Heart left ventricle (tissue), 16 donors: ENCODE measurements at regions not wholly inside any gene's neighbourhood (a gene's known extent, or its start where the extent isn't known, plus 50 kb on each side); places are given as distances from the start of the nearest gene placed in this dataset.

ENCODE experiments used
- ATAC-seq, 4 donors: fragments of 200-7000 bp; cut with Tn5 transposase; one replicate each; pipeline ENCODE4 v1.9.1; 2020 to 2022; ENCODE audit warnings: moderate library complexity in 4 of 4, mild to moderate bottlenecking in 3 of 4, moderate number of reproducible peaks in 1 of 4
- DNase-seq, 5 donors: peaks; one replicate each; pipeline ENCODE4 v3.0.0-alpha.2; 2020
- H3K27ac ChIP-seq, 12 donors: fragments of 200-600 bp; sonication (generic) in 4 of 12; one replicate each; pipeline versions ENCODE4 v1.5.0 to v1.8.0; 2016 to 2022; ENCODE audit warnings: mild to moderate bottlenecking in 2 of 12
- H3K27me3 ChIP-seq, 9 donors: fragments of 200-600 bp; sonication (generic) in 2 of 9; one replicate each; pipeline versions ENCODE4 v1.5.1 to v1.8.0; 2016 to 2022; ENCODE audit warnings: mild to moderate bottlenecking in 3 of 9
- H3K36me3 ChIP-seq, 9 donors: fragments of 200-600 bp; sonication (generic) in 2 of 9; one replicate each; pipeline versions ENCODE4 v1.5.0 to v1.8.0; 2018 to 2022; ENCODE audit warnings: mild to moderate bottlenecking in 2 of 9
- H3K4me1 ChIP-seq, 12 donors: fragments of 200-600 bp; sonication (generic) in 4 of 12; one replicate each; pipeline versions ENCODE4 v1.5.0 to v1.8.0; 2016 to 2022; ENCODE audit warnings: mild to moderate bottlenecking in 3 of 12
- H3K4me3 ChIP-seq, 12 donors: fragments of 200-600 bp; sonication (generic) in 4 of 12; one replicate each; pipeline versions ENCODE4 v1.5.0 to v1.8.0; 2017 to 2022; ENCODE audit warnings: mild to moderate bottlenecking in 9 of 12, moderate library complexity in 4 of 12
- H3K9me3 ChIP-seq, 12 donors: fragments of 200-600 bp; sonication (generic) in 4 of 12; one replicate each; pipeline versions ENCODE4 v1.5.0 to v1.8.0; 2016 to 2022; ENCODE audit warnings: mild to moderate bottlenecking in 1 of 12
- CTCF ChIP-seq, 12 donors: fragments of 200-600 bp; sonication (generic) in 4 of 12; IDR thresholded peaks; one replicate each; pipeline versions ENCODE4 v1.5.0 to v1.8.0; 2018 to 2022; ENCODE audit warnings: antibody characterized with exemption in 12 of 12, mild to moderate bottlenecking in 5 of 12
- POLR2A ChIP-seq, 2 donors: fragments of 450-650 bp; IDR thresholded peaks; one replicate each; pipeline ENCODE4 v1.6.1; 2017; ENCODE audit warnings: antibody characterized with exemption in 2 of 2, mild to moderate bottlenecking in 2 of 2, moderate library complexity in 2 of 2
- WGBS, 4 donors: extraction: QIAGEN DNeasy Blood & Tissue Kit in 2 of 4; methylation state at CpG; one replicate each; pipeline versions ENCODE4 v1.1.5 to v1.1.7; 2013 to 2018; 5-methylcytosine and 5-hydroxymethylcytosine counted together
- intact Hi-C, 10 donors: fragments of 100-400 bp; cut with DNase I; formaldehyde crosslinking; loops; one replicate each; pipeline versions ENCODE4 v1.11.1 to v1.14.2; 2022
- donor health status: ischemic (EF 13 %, LVEDD 7.1; RV severe dilation, severe dysfunction).
- donor health status: healthy with polysubstance abuse.
- donor health status: DM: no; HTN: yes; CAD: no.
- donor health status: DM: no; HTN: no; CAD: no.
- donor health status: ischemic (EF 25% LVEDD 6.9; RV normal size, moderate dysfunction).
- donor health status: ischemic (EF 25% LVEDD 5.7; RV mildly dilated, moderate dysfunction).
- donor health status: healthy.
- donor health status: DM: yes; HTN: yes; CAD: no.
- donor health status: ischemic (EF 35%, LVEDD 5.7; RV mildly dilated, moderate dysfunction).
- donor health status: nonischemic (EF 11% LVEDD 7.7; RV severe dilation, severe dysfunction).
- donor health status: DM: yes; HTN: yes; CAD: no.
- donor health status: PGD.
- donor health status: ischemic (EF 29% LVEDD 5.4; RV normal size, mild dysfunction).
- donor health status: nonischemic (EF 23%, LVEDD 6.1; RV moderate dilation, normal function).

GRCh38 chr5:68540798-68541590 lies 325.4 kb downstream of the PIK3R1 start:
- DNase-seq (no peak), ATAC-seq (no peak)
- no peaks in the 10 kb centered on the region for H3K9me3 ChIP-seq
- H3K27ac ChIP-seq, result no peak overlapping the region
- no peak overlapping the region for H3K4me3 ChIP-seq
- H3K36me3 ChIP-seq, result no peaks in the 10 kb centered on the region
- H3K4me1 ChIP-seq, result peaks cover 0 to 13% (median 0%) of the 10 kb centered on the region in 12 donors
- WGBS, 4 donors, result 86 to 91% (median 89%) methylated on average over 9 of the region's 9 CpGs
- no peak for TF ChIP-seq CTCF (IDR thresholded peaks at IDR 0.05)
- no peak for TF ChIP-seq POLR2A (IDR thresholded peaks at IDR 0.05)
- intact Hi-C loops, result loop anchor here in 1 of 10 donors (10.0 kb wide), 1 partner anchor 424 kb away; no protein-coding TSS in a partner anchor
- no peaks in the 10 kb centered on the region for H3K27me3 ChIP-seq

DNA sequence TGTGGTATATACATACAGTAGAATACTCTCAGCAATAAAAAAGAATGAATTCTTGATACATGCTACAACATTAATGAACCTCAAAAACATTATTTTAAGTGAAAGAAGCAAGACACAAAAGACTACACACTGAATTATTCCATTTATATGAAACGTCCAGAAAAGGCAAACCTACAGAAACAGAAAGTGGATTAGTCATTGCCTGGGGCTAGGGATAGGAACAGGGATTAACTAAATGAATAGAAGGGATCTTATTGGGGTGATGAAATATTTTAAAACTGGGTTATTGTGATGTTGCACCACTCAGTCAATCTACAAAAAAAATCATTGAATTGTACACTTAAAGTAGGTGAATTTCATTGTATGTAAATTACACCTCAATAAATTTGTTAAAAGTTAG lies 326.7 kb downstream of the PIK3R1 start:
- H3K36me3 ChIP-seq, result no peaks in the 10 kb centered on the region
- no peak overlapping the region for H3K27ac ChIP-seq
- intact Hi-C loops, result loop anchor here in 1 of 10 donors (10.0 kb wide), 1 partner anchor 423 kb away; no protein-coding TSS in a partner anchor
- ATAC-seq (no peak), DNase-seq (no peak)
- WGBS, 4 donors, result 48 to 73% (median 59%) methylated on average over 1 of the region's 1 CpG
- peaks cover 0 to 13% (median 0%) of the 10 kb centered on the region in 12 donors for H3K4me1 ChIP-seq
- H3K9me3 ChIP-seq, result no peaks in the 10 kb centered on the region
- H3K4me3 ChIP-seq, result no peak overlapping the region
- no peaks in the 10 kb centered on the region for H3K27me3 ChIP-seq
- TF ChIP-seq CTCF (IDR thresholded peaks at IDR 0.05) (no peak), POLR2A (IDR thresholded peaks at IDR 0.05) (no peak)

GRCh38 chr5:68543212-68543611 lies 327.7 kb downstream of the PIK3R1 start:
- 12 to 24% (median 19%) methylated on average over 2 of the region's 2 CpGs for WGBS, 4 donors
- TF ChIP-seq CTCF (IDR thresholded peaks at IDR 0.05) (no peak), POLR2A (IDR thresholded peaks at IDR 0.05) (no peak)
- Histone ChIP-seq H3K27me3 (no peaks in the 10 kb centered on the region), H3K4me3 (no peak overlapping the region), H3K36me3 (no peaks in the 10 kb centered on the region), H3K9me3 (no peaks in the 10 kb centered on the region), H3K4me1 (peaks cover 0 to 13% (median 0%) of the 10 kb centered on the region in 12 donors), H3K27ac (peak overlapping the region in 2 of 12 donors; percentile 23 to 49)
- DNase-seq (no peak), ATAC-seq (peak; percentile 82 to 98 (median 94))
- intact Hi-C loops, result loop anchor here in 1 of 10 donors (10.0 kb wide), 1 partner anchor 422 kb away; no protein-coding TSS in a partner anchor

DNA sequence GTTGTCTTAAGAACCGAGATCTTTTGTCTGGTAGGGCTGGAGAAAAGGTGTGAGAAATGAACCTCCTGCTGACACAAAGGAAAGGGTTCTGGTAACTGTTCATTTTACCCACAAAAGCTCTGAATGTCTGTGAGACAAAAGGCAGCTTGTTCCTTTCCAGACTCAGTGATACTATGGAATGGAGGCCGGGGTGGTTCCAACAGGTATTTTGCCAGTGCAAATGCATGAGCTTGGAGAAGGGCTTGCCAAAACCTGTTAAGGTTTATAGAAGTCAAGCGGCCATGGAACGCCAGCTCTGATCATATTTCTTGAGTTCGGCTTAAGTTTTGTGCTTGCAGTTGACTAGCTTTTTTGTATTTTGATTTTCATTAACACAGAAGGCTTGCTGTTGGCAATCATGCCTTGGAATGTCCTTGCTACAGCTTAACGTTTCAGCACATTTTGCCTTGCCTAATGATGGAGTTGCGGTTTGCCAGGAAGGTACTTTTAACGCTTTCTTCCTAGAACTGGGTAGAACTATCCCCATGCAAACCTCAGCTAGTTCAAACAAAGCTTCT lies 328.6 kb downstream of the PIK3R1 start:
- 90 to 94% (median 91%) methylated on average over 8 of the region's 8 CpGs for WGBS, 4 donors
- Histone ChIP-seq H3K9me3 (no peaks in the 10 kb centered on the region), H3K4me3 (no peak overlapping the region), H3K36me3 (no peaks in the 10 kb centered on the region), H3K27me3 (no peaks in the 10 kb centered on the region), H3K4me1 (peaks cover 0 to 13% (median 0%) of the 10 kb centered on the region in 12 donors), H3K27ac (no peak overlapping the region)
- DNase-seq (no peak), ATAC-seq (no peak)
- TF ChIP-seq CTCF (IDR thresholded peaks at IDR 0.05) (no peak), POLR2A (IDR thresholded peaks at IDR 0.05) (no peak)
- intact Hi-C loops, result loop anchor here in 1 of 10 donors (10.0 kb wide), 1 partner anchor 421 kb away; no protein-coding TSS in a partner anchor
